ENCODE measurements at regions not wholly inside any gene's neighbourhood (a gene's known extent, or its start where the extent isn't known, plus 50 kb on each side); places are given as distances from the start of the nearest gene placed in this dataset.

- TF ChIP-seq CTCF (IDR thresholded peaks at IDR 0.05; ENCODE audit: control extremely low read depth, extremely low read depth), result no peak
- ATAC-seq (ENCODE audit: insufficient read depth, low FRiP score), result no peak
- Histone ChIP-seq H3K9me3 (ENCODE audit: control insufficient read depth in 4 of 4, insufficient read depth in 3 of 4, low read length in 3 of 4) (peaks cover 0 to 4% (median 0%) of the 10 kb centered on the region in 4 donors), H3K9ac (ENCODE audit: insufficient read depth in 1 of 2, low read length in 2 of 2) (no peak overlapping the region), H3K27ac (ENCODE audit: low read depth in 1 of 2, low read length in 1 of 2) (no peak overlapping the region), H3K4me3 (no peak overlapping the region), H3K4me1 (ENCODE audit: control insufficient read depth in 5 of 5, insufficient read depth in 5 of 5, low read length in 5 of 5) (peaks cover 0 to 38% (median 6%) of the 10 kb centered on the region in 5 donors), H3K36me3 (ENCODE audit: control insufficient read depth in 4 of 4, insufficient read depth in 4 of 4, low read length in 4 of 4) (no peaks in the 10 kb centered on the region), H3K27me3 (ENCODE audit: control insufficient read depth in 3 of 3, insufficient read depth in 3 of 3, low read length in 2 of 3) (no peaks in the 10 kb centered on the region)
- 74% methylated on average over 8 of the region's 8 CpGs for WGBS, 2 donors
- DNase-seq, result peak; percentile 46 to 90 (median 89)
These were observed 90.2 kb upstream of the CDH4 start for GRCh38 chr20:61161726-61162390.

- no peak overlapping the region for H3K9ac ChIP-seq (ENCODE audit: insufficient read depth in 1 of 2, low read length in 2 of 2)
- 70 to 77% methylated on average over 12 of the region's 12 CpGs for WGBS, 2 donors
- DNase-seq, result peak in 2 of 3 donors; percentile 51 to 62
These were observed 89.6 kb upstream of the CDH4 start for GRCh38 chr20:61162451-61162850.

GRCh38 chr20:61163031-61163430 is 89.0 kb upstream of the CDH4 start:
- peaks cover 0 to 2% (median 0%) of the 10 kb centered on the region in 4 donors for H3K9me3 ChIP-seq (ENCODE audit: control insufficient read depth in 4 of 4, insufficient read depth in 3 of 4, low read length in 3 of 4)
- ATAC-seq (ENCODE audit: insufficient read depth, low FRiP score), result no peak
- H3K4me1 ChIP-seq (ENCODE audit: control insufficient read depth in 5 of 5, insufficient read depth in 5 of 5, low read length in 5 of 5), result peaks cover 0 to 38% (median 6%) of the 10 kb centered on the region in 5 donors
- H3K27ac ChIP-seq (ENCODE audit: low read depth in 1 of 2, low read length in 1 of 2), result no peak overlapping the region
- TF ChIP-seq CTCF (IDR thresholded peaks at IDR 0.05; ENCODE audit: control extremely low read depth, extremely low read depth), result no peak
- H3K4me3 ChIP-seq, result no peak overlapping the region
- DNase-seq, result no peak
- H3K9ac ChIP-seq (ENCODE audit: insufficient read depth in 1 of 2, low read length in 2 of 2), result no peak overlapping the region
- peaks cover 0 to 3% (median 0%) of the 10 kb centered on the region in 3 donors for H3K27me3 ChIP-seq (ENCODE audit: control insufficient read depth in 3 of 3, insufficient read depth in 3 of 3, low read length in 2 of 3)
- no peaks in the 10 kb centered on the region for H3K36me3 ChIP-seq (ENCODE audit: control insufficient read depth in 4 of 4, insufficient read depth in 4 of 4, low read length in 4 of 4)
- WGBS, 2 donors, result 79 to 81% methylated on average over 7 of the region's 7 CpGs

More at GRCh38 chr20:61162451-61162850, 89.6 kb upstream of the CDH4 start:
- no peak for ATAC-seq (ENCODE audit: insufficient read depth, low FRiP score)
- Histone ChIP-seq H3K36me3 (ENCODE audit: control insufficient read depth in 4 of 4, insufficient read depth in 4 of 4, low read length in 4 of 4) (no peaks in the 10 kb centered on the region), H3K27me3 (ENCODE audit: control insufficient read depth in 3 of 3, insufficient read depth in 3 of 3, low read length in 2 of 3) (no peaks in the 10 kb centered on the region), H3K4me1 (ENCODE audit: control insufficient read depth in 5 of 5, insufficient read depth in 5 of 5, low read length in 5 of 5) (peaks cover 0 to 38% (median 6%) of the 10 kb centered on the region in 5 donors), H3K27ac (ENCODE audit: low read depth in 1 of 2, low read length in 1 of 2) (no peak overlapping the region), H3K4me3 (no peak overlapping the region), H3K9me3 (ENCODE audit: control insufficient read depth in 4 of 4, insufficient read depth in 3 of 4, low read length in 3 of 4) (peaks cover 0 to 2% (median 0%) of the 10 kb centered on the region in 4 donors)
- no peak for TF ChIP-seq CTCF (IDR thresholded peaks at IDR 0.05; ENCODE audit: control extremely low read depth, extremely low read depth)

All from lung (tissue), 11 donors.